HCT116 (cell line): ENCODE measurements at regions not wholly inside any gene's neighbourhood (a gene's known extent, or its start where the extent isn't known, plus 50 kb on each side); places are given as distances from the start of the nearest gene placed in this dataset.

ENCODE experiments used
- ATAC-seq: fragments of 200-7000 bp; cut with Tn5 transposase; 2 replicates; pipeline ENCODE4 v1.9.1; 2020; ENCODE audit warnings: mild to moderate bottlenecking, moderate library complexity
- BruUV-seq: library from RNA; stranded (reverse); fragments of 400-500 nt; replicated peaks from 2 replicates; lab custom pipeline; 2021; lab: Mats Ljungman, UMichigan
- CTCF ChIA-PET: fragments of 300-600 bp; sonication (Branson Sonifier 250); formaldehyde crosslinking; loops from one replicate; lab custom pipeline; 2021; ENCODE audit warnings: antibody characterized with exemption; lab: Charles Lee
- POLR2A ChIA-PET: fragments of 300-600, 350-600 bp; sonication (Branson Sonifier 250); formaldehyde crosslinking; loops from one replicate; lab custom pipeline; 2021; ENCODE audit warnings: antibody characterized with exemption; lab: Charles Lee
- RAD21 ChIA-PET, 2 experiments: fragments of 300-600 bp; sonication (Branson Sonifier 250); formaldehyde crosslinking; loops; one replicate each; lab custom pipeline; 2023; ENCODE audit warnings: low total read pairs in 2 of 2; ENCODE audit not compliant: uncharacterized antibody in 2 of 2, unreplicated experiment in 2 of 2, low non-redundant PET in 1 of 2; lab: Charles Lee
- DNase-seq: peaks from one replicate; pipeline ENCODE4 v3.0.0-alpha.2; 2010; ENCODE audit warnings: low read depth, low spot score
- H2AFZ ChIP-seq: fragments of 200-600 bp; shearing (Covaris generic), sonication (generic); 2 replicates; pipeline ENCODE4 v1.6.1; 2017; ENCODE audit warnings: low read depth, mixed run types, mixed read lengths, antibody characterized with exemption, low read length; ENCODE audit not compliant: poor library complexity, severe bottlenecking
- H3K27ac ChIP-seq: 2 replicates; pipeline ENCODE4 v1.5.1; 2012; ENCODE audit warnings: low read depth, low read length
- H3K27me3 ChIP-seq: fragments of 200-600 bp; sonication (generic); 2 replicates; pipeline ENCODE4 v1.6.1; 2016; ENCODE audit warnings: mixed run types, low read length, mixed read lengths; ENCODE audit not compliant: insufficient read depth
- H3K36me3 ChIP-seq, 2 experiments: fragments of 200-500 bp in 1 of 2; fragments of 200-600 bp in 1 of 2; sonication (Bioruptor generic) in 1 of 2; sonication (generic) in 1 of 2; 2 replicates each; pipeline versions ENCODE4 v1.5.1 to v1.6.1; 2014 to 2016; ENCODE audit warnings: low read length in 2 of 2, inconsistent platforms in 1 of 2, mixed read lengths in 1 of 2, mixed run types in 1 of 2; ENCODE audit not compliant: insufficient read depth in 2 of 2, control insufficient read depth in 1 of 2
- H3K4me1 ChIP-seq, 2 experiments: fragments of 200-600 bp in 1 of 2; sonication (generic) in 1 of 2; 2 replicates each; pipeline versions ENCODE4 v1.5.1 to v1.6.1; 2012 to 2017; ENCODE audit warnings: low read length in 2 of 2, inconsistent platforms in 1 of 2, mild to moderate bottlenecking in 1 of 2, mixed read lengths in 1 of 2, mixed run types in 1 of 2, moderate library complexity in 1 of 2; ENCODE audit not compliant: insufficient read depth in 2 of 2, control insufficient read depth in 1 of 2
- H3K4me2 ChIP-seq: fragments of 200-600 bp; sonication (generic); 2 replicates; pipeline ENCODE4 v1.6.1; 2017; ENCODE audit warnings: mixed run types, low read length, mixed read lengths
- H3K4me3 ChIP-seq, 2 experiments: fragments of 200-600 bp in 1 of 2; sonication (generic) in 1 of 2; replicated peaks in 1 of 2; 2 replicates each; pipeline ENCODE4 v1.5.1; 2011 to 2016; ENCODE audit warnings: low read length in 2 of 2, control low read depth in 1 of 2, low read depth in 1 of 2, mild to moderate bottlenecking in 1 of 2, mixed read lengths in 1 of 2, mixed run types in 1 of 2
- H3K79me2 ChIP-seq: fragments of 200-600 bp; sonication (generic); 2 replicates; pipeline ENCODE4 v1.6.1; 2017; ENCODE audit warnings: mild to moderate bottlenecking, mixed run types, low read length, moderate library complexity, mixed read lengths; ENCODE audit not compliant: insufficient read depth
- H3K9ac ChIP-seq: fragments of 200-600 bp; sonication (generic); 2 replicates; pipeline ENCODE4 v1.6.1; 2016; ENCODE audit warnings: low read length, mixed read lengths
- H3K9me2 ChIP-seq: fragments of 200-600 bp; sonication (generic), shearing (Covaris generic); 2 replicates; pipeline ENCODE4 v1.6.1; 2017; ENCODE audit warnings: mixed run types, mild to moderate bottlenecking, moderate library complexity; ENCODE audit not compliant: insufficient read depth
- H3K9me3 ChIP-seq, 2 experiments: fragments of 200-500 bp in 1 of 2; fragments of 200-600 bp in 1 of 2; sonication (Bioruptor generic) in 1 of 2; sonication (generic) in 1 of 2; 2 replicates each; pipeline ENCODE4 v1.6.1; 2014 to 2017; ENCODE audit warnings: low read length in 2 of 2, mixed read lengths in 2 of 2, inconsistent platforms in 1 of 2, low read depth in 1 of 2, mild to moderate bottlenecking in 1 of 2, mixed run types in 1 of 2, moderate library complexity in 1 of 2; ENCODE audit not compliant: control insufficient read depth in 1 of 2, insufficient read depth in 1 of 2
- H4K20me1 ChIP-seq: fragments of 200-600 bp; sonication (generic), shearing (Covaris generic); 2 replicates; pipeline ENCODE4 v1.6.1; 2017; ENCODE audit warnings: mixed run types, mild to moderate bottlenecking, moderate library complexity; ENCODE audit not compliant: insufficient read depth
- CEBPB ChIP-seq: IDR thresholded peaks from 2 replicates; pipeline ENCODE4 v1.6.1; 2012; ENCODE audit warnings: low read depth
- CTCF ChIP-seq, 3 experiments: fragments of 200-600 bp in 1 of 3; sonication (generic) in 1 of 3; IDR thresholded peaks in 2 of 3; conservative IDR thresholded peaks in 1 of 3; 2 replicates each; pipeline ENCODE4 v1.5.1; 2012 to 2017; ENCODE audit warnings: low read depth in 2 of 3, low read length in 2 of 3, antibody characterized with exemption in 1 of 3, borderline replicate concordance in 1 of 3, control low read depth in 1 of 3, mild to moderate bottlenecking in 1 of 3, mixed read lengths in 1 of 3, mixed run types in 1 of 3, moderate library complexity in 1 of 3; ENCODE audit not compliant: insufficient read depth in 1 of 3
- EGR1 ChIP-seq: IDR thresholded peaks from 2 replicates; pipeline ENCODE4 v1.6.1; 2012; ENCODE audit warnings: low read depth
- EZH2 ChIP-seq: fragments of 200-600 bp; sonication (generic); IDR thresholded peaks from 2 replicates; pipeline ENCODE4 v1.6.1; 2017; ENCODE audit warnings: antibody characterized with exemption, mixed run types
- FOSL1 ChIP-seq: IDR thresholded peaks from 2 replicates; pipeline ENCODE4 v1.6.1; 2012; ENCODE audit warnings: low read depth
- MAX ChIP-seq: IDR thresholded peaks from 2 replicates; pipeline ENCODE4 v1.6.1; 2012
- POLR2A ChIP-seq: IDR thresholded peaks from 2 replicates; pipeline ENCODE4 v1.7.0; 2011; ENCODE audit warnings: borderline replicate concordance; ENCODE audit not compliant: insufficient read depth, insufficient read length; ENCODE audit errors: extremely low read depth
- POLR2AphosphoS5 ChIP-seq: IDR thresholded peaks from 2 replicates; pipeline ENCODE4 v1.6.1; 2011; ENCODE audit warnings: mild to moderate bottlenecking, low read depth, low read length, moderate library complexity
- RAD21 ChIP-seq: IDR thresholded peaks from 2 replicates; pipeline ENCODE4 v1.6.1; 2012; ENCODE audit warnings: low read depth, mild to moderate bottlenecking
- REST ChIP-seq: IDR thresholded peaks from 2 replicates; pipeline ENCODE4 v1.6.1; 2012; ENCODE audit warnings: low read depth
- TCF7L2 ChIP-seq: IDR thresholded peaks from 2 replicates; pipeline ENCODE4 v1.7.0; 2011; ENCODE audit warnings: borderline replicate concordance, inconsistent platforms; ENCODE audit not compliant: insufficient read depth, insufficient read length; ENCODE audit errors: extremely low read depth
- ZBTB33 ChIP-seq: IDR thresholded peaks from 2 replicates; pipeline ENCODE4 v1.6.1; 2011; ENCODE audit warnings: mild to moderate bottlenecking, low read length, moderate library complexity; ENCODE audit not compliant: insufficient replicate concordance; ENCODE audit errors: extremely low read depth
- ZNF274 ChIP-seq: fragments of 200-500 bp; sonication (Bioruptor generic); IDR thresholded peaks from 2 replicates; pipeline ENCODE4 v1.6.1; 2014; ENCODE audit warnings: mild to moderate bottlenecking, low read depth, low read length, inconsistent platforms
- intact Hi-C: fragments of 100-400 bp; cut with micrococcal nuclease; formaldehyde crosslinking; loops from 2 replicates; pipeline ENCODE4 v1.10.0; 2022

- ATAC-seq (no peak), DNase-seq (no peak)
- POLR2A ChIA-PET: no interaction called here
- Histone ChIP-seq H4K20me1 (no peaks in the 10 kb centered on the region), H3K4me2 (no peak overlapping the region), H3K36me3 (no peaks in the 10 kb centered on the region), H2AFZ (no peak overlapping the region), H3K9ac (no peak overlapping the region), H3K4me3 (no peak overlapping the region), H3K27ac (no peak overlapping the region), H3K9me2 (no peaks in the 10 kb centered on the region), H3K9me3 (no peaks in the 10 kb centered on the region), H3K79me2 (no peaks in the 10 kb centered on the region), H3K4me1 (no peaks in the 10 kb centered on the region), H3K27me3 (no peaks in the 10 kb centered on the region)
- RAD21 ChIA-PET: no interaction called here
- intact Hi-C loops: no loop called here
- CTCF ChIA-PET: no interaction called here
- BruUV-seq: no TSS peak
- TF ChIP-seq EGR1 (no peak), RAD21 (no peak), ZNF274 (no peak), REST (no peak), TCF7L2 (no peak), CTCF (IDR thresholded peaks at IDR 0.05 in 2 of 3, conservative IDR thresholded peaks at IDR 0.05 in 1 of 3; ENCODE audit: borderline replicate concordance in 1 of 3, insufficient read depth in 1 of 3, low read depth in 2 of 3, low read length in 2 of 3) (no peak), FOSL1 (no peak), CEBPB (no peak), ZBTB33 (no peak), POLR2A (no peak), EZH2 (no peak), POLR2AphosphoS5 (no peak), MAX (no peak)
Observed at GRCh38 chr3:32632533-32633265, 52.3 kb upstream of the CNOT10 start.
